ENCODE measurements at regions not wholly inside any gene's neighbourhood (a gene's known extent, or its start where the extent isn't known, plus 50 kb on each side); places are given as distances from the start of the nearest gene placed in this dataset.

DNA sequence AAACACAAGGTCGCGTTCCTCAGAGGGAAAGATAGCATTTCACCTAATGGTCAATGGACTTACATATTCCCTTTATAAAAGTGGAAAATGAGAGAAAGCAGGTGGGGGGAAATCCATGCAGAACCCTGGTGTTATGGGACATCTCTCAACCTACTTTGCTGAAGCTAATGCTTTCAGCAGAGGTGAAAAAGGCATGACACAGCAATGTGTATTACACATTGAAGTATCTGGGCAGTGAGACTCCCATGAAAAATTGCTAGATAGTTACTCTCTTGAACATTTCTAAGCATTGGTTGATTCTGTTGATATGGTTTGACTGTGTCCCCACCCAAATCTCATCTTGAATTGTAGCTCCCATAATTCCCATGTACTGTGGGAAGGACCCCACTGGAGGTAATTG, 60.0 kb upstream of the PICALM start:
- no peak for TF ChIP-seq ZNF274 (IDR thresholded peaks at IDR 0.05; ENCODE audit: low read depth, low read length)

GRCh38 chr11:86126862-86127261, 58.0 kb upstream of the PICALM start:
- no peak for TF ChIP-seq ZNF274 (IDR thresholded peaks at IDR 0.05; ENCODE audit: low read depth, low read length)
- no peak overlapping the region for H3K4me3 ChIP-seq (ENCODE audit: low read length)

More for the DNA sequence above, 60.0 kb upstream of the PICALM start:
- no peak overlapping the region for H3K4me3 ChIP-seq (ENCODE audit: low read length)

- H3K4me3 ChIP-seq (ENCODE audit: low read length), result no peak overlapping the region
- no peak for TF ChIP-seq ZNF274 (IDR thresholded peaks at IDR 0.05; ENCODE audit: low read depth, low read length)
These were observed 55.7 kb upstream of the PICALM start for GRCh38 chr11:86124251-86125233.

DNA sequence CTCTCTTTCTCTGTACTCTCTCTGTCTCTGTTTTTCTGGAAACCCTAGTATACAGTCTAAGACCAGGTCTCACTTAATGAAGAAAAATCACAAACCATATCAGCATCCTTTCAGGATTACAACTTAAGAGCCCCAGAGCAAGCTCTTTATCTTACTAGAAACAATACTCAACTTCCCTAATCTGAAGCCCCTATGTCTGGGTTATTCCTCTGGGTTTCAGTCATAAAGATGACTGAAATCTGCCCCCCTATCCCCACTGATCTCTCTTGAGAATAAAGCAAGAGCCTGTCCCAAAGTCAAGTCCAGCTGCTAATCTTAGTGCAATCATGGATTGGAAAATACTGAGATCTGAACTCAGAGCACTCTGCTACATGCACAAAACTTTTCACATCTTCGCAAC, 53.9 kb upstream of the PICALM start:
- no peak for TF ChIP-seq ZNF274 (IDR thresholded peaks at IDR 0.05; ENCODE audit: low read depth, low read length)
- no peak overlapping the region for H3K4me3 ChIP-seq (ENCODE audit: low read length)

GRCh38 chr11:86120807-86121206, 51.9 kb upstream of the PICALM start:
- H3K4me3 ChIP-seq (ENCODE audit: low read length), result no peak overlapping the region
- TF ChIP-seq ZNF274 (IDR thresholded peaks at IDR 0.05; ENCODE audit: low read depth, low read length), result no peak

- no peak for TF ChIP-seq ZNF274 (IDR thresholded peaks at IDR 0.05; ENCODE audit: low read depth, low read length)
- no peak overlapping the region for H3K4me3 ChIP-seq (ENCODE audit: low read length)
These were observed 51.0 kb upstream of the PICALM start for GRCh38 chr11:86119906-86120305.

GRCh38 chr11:86119077-86119476, 50.2 kb upstream of the PICALM start:
- TF ChIP-seq ZNF274 (IDR thresholded peaks at IDR 0.05; ENCODE audit: low read depth, low read length), result no peak
- H3K4me3 ChIP-seq (ENCODE audit: low read length), result no peak overlapping the region
